HEK293T (cell line): ENCODE measurements at regions not wholly inside any gene's neighbourhood (a gene's known extent, or its start where the extent isn't known, plus 50 kb on each side); places are given as distances from the start of the nearest gene placed in this dataset.

Source experiments
- CTCF ChIA-PET: fragments of 350-600 bp; formaldehyde crosslinking; extraction: SDS; loops from one replicate; lab custom pipeline; 2021; ENCODE audit warnings: antibody characterized with exemption, inconsistent platforms; lab: Yijun Ruan, JAX
- POLR2A ChIA-PET: fragments of 350-600 bp; formaldehyde crosslinking; extraction: SDS; loops from one replicate; lab custom pipeline; 2020; ENCODE audit warnings: antibody characterized with exemption, inconsistent platforms; lab: Yijun Ruan, JAX
- DNase-seq: peaks from one replicate; pipeline ENCODE4 v3.0.0; 2012; ENCODE audit warnings: mixed read lengths; ENCODE audit errors: extremely low spot score
- ARNT ChIP-seq: fragments of 450-650 bp; IDR thresholded peaks from 2 replicates; pipeline ENCODE4 v1.6.1; 2017; ENCODE audit warnings: mild to moderate bottlenecking
- BHLHE40 ChIP-seq: fragments of 450-650 bp; IDR thresholded peaks from 2 replicates; pipeline ENCODE4 v1.6.1; 2016; ENCODE audit warnings: mild to moderate bottlenecking, moderate library complexity, borderline replicate concordance
- CTBP1 ChIP-seq: fragments of 450-650 bp; IDR thresholded peaks from 2 replicates; pipeline ENCODE4 v1.6.1; 2016; ENCODE audit warnings: borderline replicate concordance
- ELF4 ChIP-seq: fragments of 450-650 bp; IDR thresholded peaks from 2 replicates; pipeline ENCODE4 v1.6.1; 2017; ENCODE audit warnings: antibody characterized with exemption
- FOXA1 ChIP-seq: fragments of 450-650 bp; IDR thresholded peaks from 2 replicates; pipeline ENCODE4 v1.6.1; 2016; ENCODE audit warnings: mild to moderate bottlenecking
- FOXK2 ChIP-seq: fragments of 450-650 bp; IDR thresholded peaks from 2 replicates; pipeline ENCODE4 v1.6.1; 2016; ENCODE audit warnings: mild to moderate bottlenecking
- FOXM1 ChIP-seq: fragments of 450-650 bp; IDR thresholded peaks from 2 replicates; pipeline ENCODE4 v1.6.1; 2017; ENCODE audit warnings: mild to moderate bottlenecking, borderline replicate concordance
- HDGF ChIP-seq: fragments of 450-650 bp; IDR thresholded peaks from 2 replicates; pipeline ENCODE4 v1.6.1; 2017; ENCODE audit warnings: antibody characterized with exemption, borderline replicate concordance
- L3MBTL2 ChIP-seq: fragments of 450-650 bp; conservative IDR thresholded peaks from 2 replicates; pipeline ENCODE4 v1.6.1; 2016; ENCODE audit warnings: mild to moderate bottlenecking
- LEF1 ChIP-seq: fragments of 450-650 bp; IDR thresholded peaks from 2 replicates; pipeline ENCODE4 v1.6.1; 2017; ENCODE audit warnings: mild to moderate bottlenecking, borderline replicate concordance
- NFRKB ChIP-seq: fragments of 450-650 bp; IDR thresholded peaks from 2 replicates; pipeline ENCODE4 v1.6.1; 2016; ENCODE audit warnings: mild to moderate bottlenecking, moderate library complexity
- SP1 ChIP-seq: fragments of 450-650 bp; IDR thresholded peaks from 2 replicates; pipeline ENCODE4 v1.6.1; 2017
- SUZ12 ChIP-seq: fragments of 450-650 bp; IDR thresholded peaks from 2 replicates; pipeline ENCODE4 v1.6.1; 2016; ENCODE audit warnings: mild to moderate bottlenecking
- TARDBP ChIP-seq: fragments of 450-650 bp; IDR thresholded peaks from 2 replicates; pipeline ENCODE4 v1.6.1; 2016
- ZNF384 ChIP-seq: fragments of 450-650 bp; IDR thresholded peaks from 2 replicates; pipeline ENCODE4 v1.6.1; 2016
- TF ChIP-seq, protein P1 (sequence below): fragments of 450-650 bp; IDR thresholded peaks from 2 replicates; pipeline ENCODE4 v1.6.1; 2016

DNA sequence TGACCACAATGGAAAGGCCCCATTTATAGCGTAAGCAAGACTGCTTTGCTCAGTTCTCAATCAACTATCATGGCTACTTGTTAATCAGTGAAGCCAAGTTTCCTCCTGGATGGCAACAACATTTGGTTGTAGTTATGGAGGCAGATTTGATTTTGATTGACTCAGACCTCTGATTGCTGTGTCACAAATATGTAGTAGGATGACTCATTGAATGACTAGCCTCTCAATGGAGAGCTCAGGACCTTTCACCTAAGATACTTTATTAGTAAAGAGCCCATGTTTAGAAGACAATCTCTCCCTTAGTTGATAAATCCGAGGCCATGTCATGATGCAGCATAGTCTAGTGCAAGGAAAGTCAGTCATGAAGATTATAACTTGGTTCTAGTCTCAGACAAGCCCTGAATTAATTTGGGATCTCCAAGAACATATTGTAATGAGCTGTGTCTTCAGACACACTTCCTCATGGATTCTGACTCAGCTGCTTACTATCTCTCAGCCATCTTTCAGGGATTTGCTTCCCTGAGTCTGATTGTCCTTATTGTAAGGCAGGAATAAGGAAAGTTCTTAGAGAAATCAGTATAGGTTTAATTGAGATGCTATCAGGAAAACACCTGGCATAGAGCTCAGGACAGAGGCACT lies 397.4 kb upstream of the TMCO5A start:
- ChIA-PET CTCF (no interaction called here), POLR2A (no interaction called here)
- TF ChIP-seq SUZ12 (no peak), NFRKB (no peak), BHLHE40 (no peak), HDGF (no peak), FOXM1 (no peak), CTBP1 (no peak), SP1 (no peak), FOXK2 (no peak), L3MBTL2 (no peak), ARNT (no peak), FOXA1 (no peak), ELF4 (no peak), TARDBP (no peak), LEF1 (no peak), ZNF384 (no peak)
- TF ChIP-seq, protein P1, sequence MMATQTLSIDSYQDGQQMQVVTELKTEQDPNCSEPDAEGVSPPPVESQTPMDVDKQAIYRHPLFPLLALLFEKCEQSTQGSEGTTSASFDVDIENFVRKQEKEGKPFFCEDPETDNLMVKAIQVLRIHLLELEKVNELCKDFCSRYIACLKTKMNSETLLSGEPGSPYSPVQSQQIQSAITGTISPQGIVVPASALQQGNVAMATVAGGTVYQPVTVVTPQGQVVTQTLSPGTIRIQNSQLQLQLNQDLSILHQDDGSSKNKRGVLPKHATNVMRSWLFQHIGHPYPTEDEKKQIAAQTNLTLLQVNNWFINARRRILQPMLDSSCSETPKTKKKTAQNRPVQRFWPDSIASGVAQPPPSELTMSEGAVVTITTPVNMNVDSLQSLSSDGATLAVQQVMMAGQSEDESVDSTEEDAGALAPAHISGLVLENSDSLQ = no peak
- no peak for DNase-seq

DNA sequence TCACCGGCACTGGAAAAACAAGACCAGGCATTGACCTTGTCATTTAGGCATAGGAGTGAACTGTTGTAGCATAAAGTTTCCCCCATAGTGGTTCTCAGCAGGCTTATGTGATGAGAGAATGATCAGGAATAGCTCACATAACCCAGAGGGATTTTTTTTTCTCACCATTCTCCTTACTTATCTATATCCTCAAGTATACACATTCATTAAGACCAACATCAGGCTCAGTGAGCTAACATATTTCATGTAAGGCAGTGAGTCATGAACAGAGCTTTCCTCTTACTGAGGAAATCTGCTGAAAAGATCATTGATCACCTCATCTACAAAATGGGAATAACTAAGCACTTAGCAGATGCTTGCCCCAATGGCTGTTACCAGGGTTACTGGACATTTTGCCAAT lies 396.6 kb upstream of the TMCO5A start:
- no peak for DNase-seq
- ChIA-PET POLR2A (no interaction called here), CTCF (no interaction called here)
- TF ChIP-seq SP1 = no peak
- TF ChIP-seq LEF1 = no peak
- TF ChIP-seq FOXM1 = no peak
- no peak for TF ChIP-seq HDGF

DNA sequence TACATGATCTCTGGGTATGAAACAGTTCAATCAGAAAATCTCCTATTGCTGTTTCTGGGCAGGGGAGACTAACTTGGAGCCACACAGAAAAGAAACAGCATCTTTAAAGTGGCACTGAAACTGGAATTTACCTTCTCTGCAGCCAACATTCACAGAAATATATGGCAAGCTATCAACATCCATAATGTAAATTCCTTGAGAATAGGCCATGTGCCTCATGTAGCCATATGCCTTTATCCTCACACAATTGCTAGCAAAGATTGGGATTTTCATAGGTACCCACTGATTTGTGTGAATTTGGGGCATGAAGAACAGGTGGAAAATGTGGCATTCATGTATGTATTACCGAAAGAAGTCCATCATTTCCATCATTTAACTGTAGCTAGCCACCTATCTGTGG lies 386.3 kb upstream of the TMCO5A start:
- TF ChIP-seq NFRKB = no peak
- TF ChIP-seq CTBP1 = no peak
- no peak for TF ChIP-seq HDGF
- no peak for TF ChIP-seq FOXK2
- no peak for TF ChIP-seq TARDBP
- no peak for TF ChIP-seq FOXM1
- no peak for TF ChIP-seq BHLHE40
- TF ChIP-seq, protein P1 = no peak
- TF ChIP-seq SP1 = no peak
- TF ChIP-seq L3MBTL2 = no peak
- TF ChIP-seq ARNT = no peak
- no peak for TF ChIP-seq FOXA1
- TF ChIP-seq ELF4 = no peak
- POLR2A ChIA-PET = no interaction called here
- CTCF ChIA-PET = no interaction called here
- no peak for DNase-seq

DNA sequence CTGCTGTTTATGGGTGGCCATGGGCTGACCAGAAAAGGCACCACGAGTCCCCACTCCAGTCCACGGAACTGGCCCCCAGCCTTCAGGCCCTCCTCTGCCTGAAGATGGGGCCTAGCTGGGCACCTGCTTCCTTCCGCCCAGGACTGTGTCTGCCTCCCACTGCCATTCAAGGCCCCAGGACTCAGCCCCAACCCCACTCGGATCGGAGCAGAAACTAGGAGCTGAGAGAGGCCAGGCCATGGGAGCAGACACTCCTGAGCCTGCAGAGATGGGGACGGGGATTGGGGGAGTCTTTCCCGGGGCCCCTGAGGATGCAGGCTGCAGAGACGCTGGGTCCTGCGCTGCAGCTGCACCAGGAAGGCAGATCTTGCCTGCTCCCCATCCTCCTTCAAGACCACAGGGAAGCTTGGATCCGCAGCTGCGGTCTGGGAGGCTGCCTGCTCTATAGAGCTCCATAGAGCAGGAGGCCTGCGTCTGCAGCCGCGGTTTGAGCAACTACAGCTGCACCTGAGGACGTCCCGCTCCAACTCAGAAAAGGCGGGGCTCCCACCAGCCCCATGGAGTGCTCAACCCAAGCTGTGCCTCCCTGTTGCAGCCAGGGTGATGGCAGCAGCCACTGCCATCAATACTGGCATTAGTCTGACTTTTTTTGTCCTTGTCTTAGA lies 383.9 kb upstream of the TMCO5A start:
- ChIA-PET CTCF (no interaction called here), POLR2A (no interaction called here)
- no peak for TF ChIP-seq CTBP1
- TF ChIP-seq FOXM1 = no peak
- no peak for TF ChIP-seq FOXA1
- no peak for TF ChIP-seq ELF4
- TF ChIP-seq ARNT = no peak
- no peak for TF ChIP-seq SP1
- no peak for TF ChIP-seq FOXK2
- TF ChIP-seq TARDBP = no peak
- TF ChIP-seq LEF1 = no peak
- TF ChIP-seq, protein P1 = no peak
- TF ChIP-seq HDGF = no peak
- no peak for TF ChIP-seq BHLHE40
- no peak for DNase-seq

DNA sequence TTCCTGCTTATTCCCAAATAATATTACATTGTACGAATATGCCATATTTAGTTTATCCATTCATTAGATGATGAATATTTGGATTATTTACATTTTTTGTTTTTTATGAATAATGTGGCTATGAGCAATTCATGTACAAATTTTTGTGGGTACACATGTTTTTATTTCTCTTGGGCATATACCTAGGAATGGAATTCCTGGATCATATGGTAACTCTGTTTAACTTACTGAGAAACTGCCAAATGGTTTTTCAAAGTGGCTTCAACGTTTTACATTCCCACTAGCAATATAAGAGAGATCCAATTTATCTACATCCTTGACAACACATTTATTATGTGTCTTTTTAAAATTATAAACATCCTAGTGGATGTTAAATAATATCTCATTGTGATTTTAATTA lies 362.0 kb upstream of the TMCO5A start:
- CTCF ChIA-PET = no interaction called here
- TF ChIP-seq HDGF (no peak), ZNF384 (no peak), BHLHE40 (no peak), NFRKB (no peak)
- POLR2A ChIA-PET = no interaction called here

DNA sequence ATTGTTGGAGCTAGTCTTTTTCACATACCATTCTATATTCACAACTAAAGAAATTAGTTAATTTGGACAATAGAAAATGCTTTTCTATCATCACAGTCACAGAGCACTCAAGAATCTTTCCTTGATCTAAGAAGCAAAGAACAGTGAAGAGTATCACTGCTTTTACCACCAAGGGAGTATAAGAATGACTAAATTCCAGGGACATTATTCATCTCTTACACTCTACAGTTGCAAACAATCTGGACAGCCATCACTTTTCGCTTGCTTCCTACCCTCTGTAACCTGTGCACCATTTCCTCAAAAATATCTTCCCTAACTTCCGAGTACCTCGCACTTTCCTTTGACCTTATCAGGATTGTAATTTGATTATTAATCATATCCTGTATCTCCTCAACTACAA lies 359.5 kb upstream of the TMCO5A start:
- TF ChIP-seq NFRKB (no peak), TARDBP (no peak), ARNT (no peak), ZNF384 (no peak), FOXK2 (no peak), CTBP1 (no peak), FOXA1 (no peak), SUZ12 (no peak), HDGF (no peak), ELF4 (no peak), SP1 (no peak), L3MBTL2 (no peak), FOXM1 (no peak), LEF1 (no peak), BHLHE40 (no peak)
- TF ChIP-seq, protein P1 = no peak
- POLR2A ChIA-PET = no interaction called here
- CTCF ChIA-PET = no interaction called here
- no peak for DNase-seq

More for the DNA sequence above, 362.0 kb upstream of the TMCO5A start:
- DNase-seq = no peak
